Hepatocyte (in vitro differentiated cells): ENCODE measurements at regions not wholly inside any gene's neighbourhood (a gene's known extent, or its start where the extent isn't known, plus 50 kb on each side); places are given as distances from the start of the nearest gene placed in this dataset.

Source experiments
- CTCF ChIP-seq: fragments of 200-600 bp; sonication (generic); IDR thresholded peaks from 2 replicates; pipeline ENCODE4 v1.5.1; 2016; ENCODE audit warnings: antibody characterized with exemption, mild to moderate bottlenecking; ENCODE audit not compliant: poor library complexity
- EZH2phosphoT487 ChIP-seq: fragments of 200-600 bp; sonication (generic); IDR thresholded peaks from one replicate; pipeline ENCODE4 v1.6.1; 2018; ENCODE audit warnings: antibody characterized with exemption, mild to moderate bottlenecking, low read depth, moderate library complexity; ENCODE audit not compliant: unreplicated experiment, severe bottlenecking

GRCh38 chr15:92749216-92749615 lies 93.6 kb upstream of the FAM174B start:
- TF ChIP-seq CTCF = no peak
- TF ChIP-seq EZH2phosphoT487 = no peak
